GM21825 (cell line): ENCODE measurements at regions not wholly inside any gene's neighbourhood (a gene's known extent, or its start where the extent isn't known, plus 50 kb on each side); places are given as distances from the start of the nearest gene placed in this dataset.

ENCODE experiments used
- ATAC-seq: cut with Tn5 transposase; IDR thresholded peaks from one replicate; pipeline ENCODE4 v1.9.1; 2021; ENCODE audit warnings: mild to moderate bottlenecking, moderate library complexity; ENCODE audit not compliant: unreplicated experiment

DNA sequence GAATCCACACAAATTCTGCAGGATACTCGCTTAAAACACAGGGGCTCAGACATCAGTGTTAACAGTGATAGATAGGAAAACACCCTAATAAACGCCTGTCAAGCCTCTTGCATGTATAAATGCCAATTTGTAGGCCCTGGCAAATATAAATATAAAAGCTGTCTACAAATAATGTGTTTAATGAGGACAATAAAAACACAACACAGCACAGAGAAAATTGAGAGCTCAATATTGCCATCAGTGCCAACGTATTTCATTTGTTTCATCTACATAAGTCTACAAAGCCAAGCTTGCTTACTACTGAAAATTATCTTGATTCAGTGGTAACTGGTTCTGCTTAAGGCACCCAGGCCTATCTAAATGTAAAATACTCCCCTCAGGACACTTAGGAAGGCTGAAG, 1387.0 kb upstream of the TENM4 start:
- no peak for ATAC-seq

DNA sequence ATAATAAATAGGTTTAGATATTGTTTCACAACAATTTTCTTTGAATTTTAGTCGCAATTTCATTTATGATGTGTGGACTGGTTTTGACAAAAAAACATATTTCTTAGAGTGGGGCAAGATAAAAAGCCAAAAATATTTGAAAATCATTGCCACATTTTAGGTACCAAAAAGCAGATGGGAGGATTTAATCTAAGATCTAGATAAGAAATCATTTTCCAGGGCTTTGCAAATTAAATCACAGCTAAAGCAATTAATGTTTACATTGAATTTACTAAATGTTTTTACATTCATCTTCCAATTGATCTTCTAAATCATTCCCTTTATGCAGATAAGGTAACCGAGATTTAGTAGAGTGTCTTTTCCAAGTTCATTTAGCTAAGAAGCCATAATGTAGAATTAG, 1386.0 kb upstream of the TENM4 start:
- no peak for ATAC-seq

DNA sequence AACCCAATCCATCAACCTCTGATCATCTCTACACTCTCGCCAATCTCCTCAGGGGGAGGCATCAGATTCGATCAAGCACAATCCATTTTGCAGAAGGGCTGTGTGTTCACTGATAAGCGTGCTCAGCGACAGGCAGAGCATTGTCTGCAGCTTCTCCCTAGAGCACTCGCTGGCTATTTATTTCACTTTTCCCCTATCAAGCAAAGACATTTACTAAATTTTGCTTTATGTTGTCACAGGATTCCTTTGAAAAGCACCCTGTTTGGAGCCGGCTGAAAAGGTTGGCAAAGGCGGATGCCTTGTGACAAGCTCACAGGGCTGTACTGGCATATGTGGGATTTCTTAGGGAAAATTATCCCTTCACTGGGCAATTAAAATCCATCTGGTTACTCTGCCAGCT, 1381.5 kb upstream of the TENM4 start:
- no peak for ATAC-seq

DNA sequence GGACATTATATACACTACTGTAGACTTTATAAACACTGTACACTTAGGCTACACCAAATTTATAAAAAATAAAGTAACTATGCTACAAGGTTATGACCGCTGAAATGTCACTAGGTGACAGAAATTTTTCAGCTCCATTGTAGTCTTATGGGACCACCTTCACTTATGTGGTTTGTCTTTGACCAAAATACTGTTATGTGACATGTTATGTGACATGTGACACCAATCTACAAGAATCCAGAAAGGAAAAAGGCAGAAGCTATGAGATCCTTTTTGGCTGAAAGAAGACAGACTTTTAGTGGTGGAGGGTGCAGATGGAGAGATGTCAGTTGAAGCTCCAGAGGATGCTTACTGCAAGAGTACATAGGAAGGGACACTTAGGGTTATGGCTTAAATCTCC, 1378.4 kb upstream of the TENM4 start:
- no peak for ATAC-seq

DNA sequence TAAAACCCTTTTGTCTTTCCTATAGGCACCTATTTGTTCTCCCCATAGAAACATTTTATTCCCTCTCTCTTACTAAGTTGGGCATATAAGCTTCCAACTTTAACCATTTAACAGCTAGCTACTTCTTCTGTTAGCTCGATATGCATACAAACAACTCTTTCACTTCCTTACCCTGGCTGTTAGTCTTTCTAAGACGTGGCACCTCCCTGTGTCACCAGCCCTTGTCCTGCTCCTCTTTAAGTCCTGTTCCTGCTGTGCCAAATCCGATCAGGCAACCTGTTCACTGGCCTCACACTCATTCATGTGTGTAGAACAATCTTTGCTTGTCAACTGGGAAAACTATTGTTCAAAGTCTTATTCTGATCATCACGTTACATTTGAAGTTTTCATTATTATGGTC, 1376.1 kb upstream of the TENM4 start:
- peak; percentile 43 for ATAC-seq

DNA sequence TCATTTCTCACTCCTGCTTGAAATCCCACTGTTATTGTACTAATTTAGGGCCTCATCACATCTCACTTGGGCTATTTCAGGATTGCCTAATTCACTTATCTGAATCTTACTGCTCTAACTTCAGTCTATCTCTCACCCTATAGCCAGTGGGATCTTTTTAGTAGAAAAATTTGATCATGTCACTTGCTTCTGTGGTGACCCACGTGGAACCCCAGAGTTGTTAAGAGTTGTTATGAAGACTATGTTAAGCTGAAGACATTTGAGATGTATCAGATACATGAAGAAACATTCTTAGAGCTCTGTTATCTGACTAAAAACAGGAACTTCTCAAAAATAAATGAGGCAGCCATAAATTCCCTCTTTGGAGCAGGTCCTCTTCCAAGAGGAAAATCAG, 1375.6 kb upstream of the TENM4 start:
- peak; percentile 35 for ATAC-seq

DNA sequence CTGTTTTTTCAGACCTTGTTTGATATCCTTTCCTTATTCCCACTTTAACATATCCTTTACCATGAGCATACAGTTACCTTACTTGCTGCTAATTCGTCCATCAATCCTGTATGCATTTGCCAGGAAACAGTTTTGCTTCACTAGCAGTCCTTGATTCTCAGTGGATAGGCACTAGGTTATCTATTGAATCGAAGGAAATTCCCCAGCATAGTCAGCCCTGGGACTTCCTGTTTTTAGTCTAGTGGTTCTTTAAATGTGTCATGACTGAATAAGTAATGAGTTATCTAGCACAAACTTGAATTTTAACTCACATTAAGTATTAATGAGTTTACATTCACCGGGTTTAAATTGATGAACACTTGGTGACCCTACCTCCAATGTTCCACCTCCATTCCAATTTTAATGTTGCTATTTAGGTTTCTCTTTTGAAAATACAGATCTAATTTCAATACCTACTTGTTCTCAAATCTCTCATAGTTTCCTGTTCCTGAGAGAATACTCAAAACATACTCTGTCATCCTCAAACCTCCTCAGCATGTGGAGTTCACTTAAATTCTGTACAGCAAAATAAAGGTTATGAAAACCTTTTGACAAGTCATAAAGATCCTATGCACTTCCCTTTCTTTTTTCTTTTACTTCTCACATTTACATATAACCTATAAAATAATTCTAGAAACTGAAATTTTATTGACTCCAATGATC, 1375.1 kb upstream of the TENM4 start:
- peak; percentile 92 for ATAC-seq

DNA sequence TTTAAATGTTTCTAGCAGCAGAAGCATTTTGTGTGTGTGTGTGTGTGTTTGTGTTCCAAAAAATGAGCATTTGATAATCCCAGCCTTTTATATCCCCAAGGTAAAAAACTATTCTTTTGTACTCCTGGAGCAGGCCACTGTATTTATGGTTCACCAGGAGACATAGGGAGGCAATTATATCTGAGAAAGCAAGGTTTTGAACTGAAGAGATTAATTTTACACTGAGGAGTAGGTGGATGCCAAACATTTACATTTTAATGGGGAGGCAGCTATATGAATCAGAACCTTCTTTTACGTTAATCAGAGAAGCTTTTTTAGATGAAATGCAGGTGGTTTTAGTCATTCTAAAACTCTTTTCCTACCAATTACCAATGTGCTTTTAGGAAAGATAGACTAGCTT, 1374.0 kb upstream of the TENM4 start:
- ATAC-seq: no peak

DNA sequence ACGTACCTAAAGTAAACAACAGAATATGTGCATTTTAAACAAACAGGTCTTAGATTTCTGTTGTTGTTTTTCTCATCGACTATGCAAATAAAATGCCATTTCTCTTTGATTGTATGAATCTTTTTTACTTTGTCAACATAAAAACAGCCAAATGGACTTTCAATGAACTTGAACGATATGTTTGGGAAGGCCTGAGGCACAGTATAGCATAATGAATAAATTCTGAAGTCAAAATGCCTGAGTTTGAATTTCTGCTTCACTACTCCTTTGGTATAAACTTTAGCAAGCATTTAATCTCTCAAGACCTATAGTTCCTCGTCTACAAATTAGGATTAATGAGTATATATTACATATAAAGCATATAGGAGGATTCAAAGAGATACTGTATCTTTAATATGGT, 1369.9 kb upstream of the TENM4 start:
- no peak for ATAC-seq

DNA sequence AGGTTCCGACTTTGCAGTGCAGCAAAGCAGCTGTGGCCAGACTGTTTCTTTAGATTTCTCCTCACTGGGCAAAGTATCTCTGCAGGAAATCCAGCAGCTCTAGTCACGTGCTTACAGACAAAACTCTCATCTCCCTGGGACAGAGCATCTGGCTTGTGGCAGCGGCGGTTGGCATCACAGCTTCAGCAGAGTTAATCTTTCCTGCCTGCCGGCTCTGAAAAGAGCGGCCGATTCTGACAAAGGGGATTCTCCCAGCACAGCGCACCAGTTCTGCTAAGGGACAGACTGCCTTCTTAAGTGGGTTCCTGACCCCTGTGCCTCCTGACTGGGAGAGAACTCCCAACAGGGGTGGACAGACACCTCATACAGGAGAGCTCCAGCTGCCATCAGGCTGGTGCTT, 1357.3 kb upstream of the TENM4 start:
- ATAC-seq: no peak

DNA sequence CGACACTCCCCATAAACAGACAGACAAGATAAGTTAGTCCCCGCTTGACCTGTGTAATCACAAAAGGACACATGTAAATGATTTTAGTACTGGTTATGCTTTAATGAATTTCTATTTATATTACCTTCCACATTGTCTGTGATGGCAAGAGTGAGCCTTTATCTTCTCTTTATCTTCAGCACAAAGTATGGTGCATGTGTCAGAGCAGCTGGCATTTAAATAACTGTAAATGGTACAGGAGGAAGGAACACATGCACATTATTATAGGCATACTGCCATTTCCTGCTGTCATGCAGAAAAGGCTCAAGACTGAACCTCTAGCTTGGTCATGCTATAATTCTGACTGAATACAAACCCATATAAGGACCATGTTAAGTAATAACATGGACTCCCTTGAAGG, 1342.7 kb upstream of the TENM4 start:
- no peak for ATAC-seq

DNA sequence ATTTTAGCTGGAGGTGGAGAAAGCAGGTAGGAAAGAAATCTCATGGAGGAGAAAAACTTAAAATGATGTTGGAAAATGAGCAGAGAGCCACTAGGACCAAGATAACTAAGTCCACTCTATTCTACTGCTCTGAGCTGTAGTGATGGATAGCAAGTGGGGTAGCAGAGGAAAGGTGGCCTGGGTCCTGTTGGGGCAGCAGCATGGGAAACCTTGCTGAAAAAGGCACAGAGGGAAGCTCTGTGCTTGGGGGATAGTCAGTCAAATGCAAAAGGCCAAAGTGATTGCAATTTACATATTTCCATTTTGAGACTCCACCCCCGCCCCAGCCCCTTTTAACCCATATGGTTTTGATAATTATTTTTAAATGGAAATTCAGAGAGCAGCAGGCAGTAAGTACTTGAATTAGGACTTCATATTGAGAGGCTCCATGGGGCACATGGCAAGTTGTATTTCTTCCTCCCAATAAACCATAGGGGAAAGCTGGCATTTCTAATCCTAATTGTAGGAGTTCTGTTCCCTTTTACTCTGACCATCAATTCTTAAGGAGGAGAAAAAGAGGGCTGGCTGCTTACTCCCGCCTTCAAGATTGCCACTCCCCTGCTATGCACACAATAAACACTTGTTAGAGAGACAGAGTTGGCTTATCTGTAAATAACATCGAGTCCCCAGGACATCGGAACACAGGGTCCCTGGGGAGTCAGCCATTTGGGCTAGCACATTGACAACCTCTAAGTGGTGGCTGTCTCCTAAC, 1341.5 kb upstream of the TENM4 start:
- no peak for ATAC-seq

DNA sequence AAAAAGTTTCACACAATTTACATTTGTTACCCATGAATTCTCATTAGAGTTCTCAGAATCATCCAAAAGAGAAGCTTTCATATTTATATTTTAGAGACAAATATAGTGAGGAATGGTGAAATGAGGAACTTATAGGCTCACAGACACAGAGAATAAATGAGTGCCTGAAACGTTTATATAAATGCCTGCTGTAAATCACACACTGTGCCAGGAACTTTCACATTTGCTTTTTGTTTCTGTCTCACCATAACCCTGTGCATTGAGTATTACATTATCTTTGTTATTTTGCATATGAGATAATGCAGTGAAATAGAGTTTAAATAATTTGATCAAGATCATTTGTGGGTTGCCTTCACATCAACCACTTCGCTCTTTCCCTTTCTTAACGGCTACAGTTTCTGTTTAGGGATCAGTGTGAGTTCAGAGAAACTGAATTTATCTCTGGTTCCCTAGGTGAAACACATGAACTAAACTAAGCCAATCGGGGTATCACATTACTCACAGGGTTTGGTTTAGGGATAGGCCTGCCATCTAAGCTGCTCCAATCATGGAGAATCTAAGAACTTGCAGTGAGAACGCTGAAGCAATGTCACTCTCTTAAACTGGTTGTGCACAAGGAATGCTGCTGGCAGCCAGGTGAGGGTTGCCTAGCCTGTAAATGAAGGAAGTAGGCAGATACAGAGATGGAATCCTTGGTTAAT, 1339.2 kb upstream of the TENM4 start:
- ATAC-seq: no peak

DNA sequence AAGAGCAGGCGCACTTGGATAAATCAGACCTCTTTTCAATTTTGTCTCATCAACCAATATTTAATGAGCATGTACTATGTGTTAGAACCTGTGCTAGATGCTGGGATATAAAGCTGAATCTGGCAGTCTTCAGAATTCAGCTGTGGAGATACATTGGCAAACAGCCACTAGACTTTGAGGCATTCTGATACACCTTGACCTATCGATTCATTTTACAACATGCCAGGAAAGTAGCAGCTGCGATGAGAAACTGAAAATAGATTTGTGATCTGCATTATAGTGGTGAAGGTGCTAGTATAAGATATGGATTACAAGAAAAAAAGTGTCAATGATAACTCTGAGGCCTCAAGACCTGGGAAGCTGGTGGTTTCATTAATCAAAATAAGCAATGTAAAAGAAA, 1338.1 kb upstream of the TENM4 start:
- ATAC-seq: no peak

DNA sequence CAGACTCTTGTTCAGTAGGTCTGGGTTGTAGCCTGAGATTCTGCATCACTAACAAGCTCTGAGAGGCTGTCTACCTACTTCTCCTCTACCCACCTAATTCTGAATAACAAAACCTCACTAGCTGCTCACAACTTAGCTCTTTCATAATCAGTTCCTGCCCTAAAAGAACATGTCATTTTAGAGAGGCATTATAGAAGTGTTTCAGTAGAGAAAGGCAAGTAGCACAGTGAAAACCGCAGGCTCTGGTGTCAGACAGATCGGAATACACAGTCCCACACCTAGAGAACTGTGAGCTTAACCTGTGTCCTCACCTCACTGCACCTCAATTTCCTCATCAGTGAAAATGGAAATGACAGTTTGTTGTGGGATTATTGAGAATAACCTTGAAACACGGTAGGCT, 1337.6 kb upstream of the TENM4 start:
- no peak for ATAC-seq

DNA sequence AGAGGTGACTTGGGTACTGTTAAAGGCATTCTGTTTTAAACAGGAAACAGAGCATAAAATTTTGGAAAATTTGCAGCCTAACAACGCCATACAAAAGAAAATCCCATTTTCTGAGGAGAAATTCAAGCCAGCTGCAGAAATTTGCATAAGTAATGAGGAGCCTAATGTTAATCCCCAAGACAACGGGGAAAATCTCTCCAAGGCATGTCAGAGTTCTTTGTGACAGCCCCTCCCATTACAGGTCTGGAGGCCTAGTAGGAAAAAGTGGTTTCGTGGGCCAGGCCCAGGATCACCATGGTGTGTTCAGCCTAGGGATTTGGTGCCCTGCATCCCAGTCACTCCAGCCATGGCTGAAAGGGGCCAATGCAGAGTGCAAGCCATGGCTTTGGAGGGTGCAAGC, 1333.1 kb upstream of the TENM4 start:
- ATAC-seq: no peak

DNA sequence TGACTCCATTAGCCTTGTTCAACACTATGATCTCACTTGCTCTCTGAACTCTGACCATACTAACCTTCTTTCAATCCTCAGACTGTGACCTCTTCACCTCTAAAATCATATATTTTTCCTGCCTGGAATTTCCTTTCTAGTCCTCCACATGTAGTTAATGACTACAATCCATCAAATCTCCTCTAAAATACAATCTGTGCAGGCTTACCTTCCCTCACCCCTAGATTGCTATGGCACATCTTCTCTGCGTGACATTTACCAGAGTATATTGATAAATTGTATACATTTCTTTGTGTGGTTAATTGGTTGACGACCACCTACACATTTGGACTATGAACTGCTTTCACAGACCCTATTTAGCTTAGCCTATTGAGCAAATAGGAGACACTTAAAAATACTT, 1330.2 kb upstream of the TENM4 start:
- ATAC-seq: no peak

DNA sequence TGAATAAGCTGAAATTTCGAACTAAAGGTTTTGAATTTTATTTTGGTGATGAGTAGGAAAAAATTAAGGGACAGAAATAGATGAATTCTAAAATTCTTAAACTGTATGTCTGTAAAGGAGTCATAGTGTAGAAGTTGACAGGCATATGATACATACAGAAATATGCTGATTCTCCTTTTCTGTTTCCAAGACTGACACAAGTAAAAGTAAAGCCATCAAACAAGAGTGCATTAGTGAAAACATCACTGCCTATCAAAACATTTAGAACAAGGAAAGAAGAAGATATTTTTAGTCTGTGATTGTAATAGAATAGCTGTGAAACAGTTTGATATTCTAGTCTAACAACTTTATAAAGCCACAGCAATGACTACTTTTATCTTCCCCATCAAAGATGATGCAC, 1318.0 kb upstream of the TENM4 start:
- ATAC-seq: no peak

DNA sequence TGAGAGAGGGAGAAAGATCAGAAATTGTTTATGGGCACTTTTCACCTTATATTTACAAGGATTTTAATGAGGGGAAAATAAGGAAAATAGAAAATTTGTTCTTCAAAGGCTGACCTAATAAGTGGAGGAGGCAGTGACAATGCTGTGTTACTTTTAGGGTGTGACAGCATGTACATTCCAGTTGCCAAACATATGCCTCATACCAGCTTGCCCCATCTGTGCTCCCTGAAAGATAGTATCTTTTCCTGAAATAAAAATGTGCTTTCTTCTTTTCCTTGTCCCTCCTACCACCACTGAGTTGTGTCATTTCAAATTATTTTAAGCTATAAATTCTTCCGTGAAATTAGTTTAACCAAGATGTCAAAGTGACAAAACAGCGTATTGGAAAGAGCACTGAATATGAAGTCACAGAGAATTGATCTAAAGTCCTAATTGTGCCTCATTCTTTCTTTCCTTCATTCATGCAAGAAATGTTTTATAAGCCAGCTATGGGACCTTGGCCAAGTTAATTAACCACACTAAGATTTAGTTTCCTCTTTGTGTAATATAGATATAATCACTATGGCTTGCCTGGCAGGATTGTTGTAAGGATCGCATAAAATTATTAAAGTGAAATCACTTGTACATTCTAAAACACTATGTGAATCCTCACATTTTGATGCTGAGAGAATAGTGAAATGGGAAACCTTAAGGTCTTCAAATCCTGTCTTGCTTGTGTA, 1307.5 kb upstream of the TENM4 start:
- ATAC-seq: no peak

DNA sequence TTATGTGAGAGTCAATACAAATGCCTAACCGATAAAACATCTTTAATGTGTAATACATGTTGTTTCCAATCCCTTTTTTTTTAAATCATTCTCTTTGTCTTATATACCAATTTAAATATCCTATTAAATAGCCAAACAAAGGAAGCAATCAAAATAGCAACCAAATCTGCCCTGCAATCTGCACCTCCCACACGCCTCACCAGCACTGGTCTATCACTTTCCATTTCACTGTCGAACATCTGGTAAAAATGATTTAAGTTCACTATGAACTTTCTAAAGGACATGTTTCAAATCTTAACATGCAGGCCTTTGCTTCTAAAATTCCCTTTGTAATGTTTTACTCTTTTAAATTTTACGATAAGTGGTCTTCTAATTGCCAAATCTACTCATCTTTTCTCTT, 1305.5 kb upstream of the TENM4 start:
- ATAC-seq: no peak

DNA sequence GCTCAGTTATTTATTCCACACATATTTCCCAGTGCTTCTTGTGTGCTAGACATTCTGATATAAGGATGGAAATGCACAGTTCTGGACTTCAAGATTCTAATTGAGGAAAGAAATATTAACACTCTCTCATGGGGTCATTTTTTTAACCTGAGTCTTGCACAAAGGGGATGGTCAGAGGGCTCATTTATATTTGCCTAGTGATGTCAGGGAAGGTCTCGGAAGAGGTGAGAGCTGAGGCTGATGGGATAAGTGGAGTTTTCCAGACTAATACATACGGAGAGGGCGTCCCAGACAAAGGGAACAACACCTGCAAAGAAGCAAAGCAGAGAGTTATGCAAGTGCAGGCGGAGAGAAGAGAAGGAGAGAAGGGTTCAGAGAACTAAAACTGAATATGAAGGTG, 1304.6 kb upstream of the TENM4 start:
- ATAC-seq: no peak

DNA sequence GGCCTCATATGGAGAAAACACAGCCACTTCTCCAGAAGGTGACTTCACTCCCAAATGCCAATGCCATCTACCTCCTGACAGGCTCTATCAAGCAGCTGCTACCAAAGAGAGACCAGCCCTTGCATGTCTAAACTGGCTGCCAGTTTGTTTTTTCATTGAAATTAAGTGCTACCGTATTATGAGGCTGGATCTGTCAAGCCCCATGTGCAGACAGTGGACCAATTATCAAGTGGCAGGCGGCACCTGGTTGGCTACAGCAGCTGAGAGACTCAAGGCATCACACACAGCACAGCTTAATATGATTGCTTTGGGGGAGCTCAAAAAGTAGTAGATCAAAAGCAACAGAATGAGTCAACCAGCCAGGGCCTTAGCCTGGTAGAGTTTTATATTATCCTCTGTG, 1293.0 kb upstream of the TENM4 start:
- no peak for ATAC-seq
